ENCODE measurements at regions not wholly inside any gene's neighbourhood (a gene's known extent, or its start where the extent isn't known, plus 50 kb on each side); places are given as distances from the start of the nearest gene placed in this dataset.

GRCh38 chr4:58935332-58935731 lies 1825.1 kb upstream of the IGFBP7 start:
- no peak for FAIRE-seq

- no peak for FAIRE-seq
These were observed 1826.3 kb upstream of the IGFBP7 start for GRCh38 chr4:58936436-58936835.

- FAIRE-seq: no peak
These were observed 1830.0 kb upstream of the IGFBP7 start for GRCh38 chr4:58940167-58940566.

- no peak for FAIRE-seq
These were observed 1831.1 kb upstream of the IGFBP7 start for GRCh38 chr4:58941286-58941685.

GRCh38 chr4:58953575-58953974 lies 1843.4 kb upstream of the IGFBP7 start:
- FAIRE-seq: no peak

- FAIRE-seq: no peak
These were observed 1847.5 kb upstream of the IGFBP7 start for GRCh38 chr4:58957711-58958110.

- no peak for FAIRE-seq
These were observed 1851.1 kb upstream of the IGFBP7 start for GRCh38 chr4:58961283-58961682.

- no peak for FAIRE-seq
These were observed 1851.7 kb upstream of the IGFBP7 start for GRCh38 chr4:58961925-58962324.

GRCh38 chr4:58962424-58962823 lies 1852.2 kb upstream of the IGFBP7 start:
- FAIRE-seq: no peak

GRCh38 chr4:58981828-58982227 lies 1871.6 kb upstream of the IGFBP7 start:
- no peak for FAIRE-seq

- no peak for FAIRE-seq
These were observed 1873.7 kb upstream of the IGFBP7 start for GRCh38 chr4:58983887-58984286.

GRCh38 chr4:59002148-59002547 lies 1892.0 kb upstream of the IGFBP7 start:
- FAIRE-seq: no peak

- no peak for FAIRE-seq
These were observed 1914.1 kb upstream of the IGFBP7 start for GRCh38 chr4:59024257-59024656.

- FAIRE-seq: no peak
These were observed 1927.6 kb upstream of the IGFBP7 start for GRCh38 chr4:59037812-59038211.

GRCh38 chr4:59039046-59039445 lies 1928.9 kb upstream of the IGFBP7 start:
- FAIRE-seq: no peak

GRCh38 chr4:59044286-59044900 lies 1934.2 kb upstream of the IGFBP7 start:
- FAIRE-seq: no peak

GRCh38 chr4:59054086-59054485 lies 1943.9 kb upstream of the IGFBP7 start:
- no peak for FAIRE-seq

GRCh38 chr4:59057804-59058203 lies 1947.6 kb upstream of the IGFBP7 start:
- FAIRE-seq: no peak

GRCh38 chr4:59058543-59058942 lies 1948.4 kb upstream of the IGFBP7 start:
- no peak for FAIRE-seq

GRCh38 chr4:59060002-59060846 lies 1950.0 kb upstream of the IGFBP7 start:
- no peak for FAIRE-seq

GRCh38 chr4:59060895-59061294 lies 1950.7 kb upstream of the IGFBP7 start:
- no peak for FAIRE-seq

- no peak for FAIRE-seq
These were observed 1953.0 kb upstream of the IGFBP7 start for GRCh38 chr4:59063015-59063720.

GRCh38 chr4:59068722-59069418 lies 1958.7 kb upstream of the IGFBP7 start:
- FAIRE-seq: no peak
